ENCODE measurements at regions not wholly inside any gene's neighbourhood (a gene's known extent, or its start where the extent isn't known, plus 50 kb on each side); places are given as distances from the start of the nearest gene placed in this dataset.

DNA sequence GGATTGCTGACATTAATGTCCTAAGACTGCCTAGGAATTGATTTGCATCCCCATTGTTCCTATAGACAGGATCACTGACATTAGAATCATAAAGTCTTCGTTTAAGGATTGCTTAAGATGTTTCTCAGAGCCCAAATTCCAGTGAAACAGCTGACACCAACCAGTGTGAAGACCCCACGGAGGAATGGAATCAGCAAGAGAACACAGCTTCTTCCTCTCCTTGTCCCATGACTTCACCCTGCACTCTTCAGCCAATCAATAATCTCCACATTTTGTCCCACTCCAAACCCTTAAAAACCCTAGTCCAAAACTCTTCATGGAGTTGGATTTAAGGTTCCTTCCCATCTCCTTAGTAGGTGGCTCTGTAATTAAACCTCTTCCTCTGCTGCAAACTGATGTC lies 157.0 kb upstream of the NDUFV2 start:
- no peak for ATAC-seq

DNA sequence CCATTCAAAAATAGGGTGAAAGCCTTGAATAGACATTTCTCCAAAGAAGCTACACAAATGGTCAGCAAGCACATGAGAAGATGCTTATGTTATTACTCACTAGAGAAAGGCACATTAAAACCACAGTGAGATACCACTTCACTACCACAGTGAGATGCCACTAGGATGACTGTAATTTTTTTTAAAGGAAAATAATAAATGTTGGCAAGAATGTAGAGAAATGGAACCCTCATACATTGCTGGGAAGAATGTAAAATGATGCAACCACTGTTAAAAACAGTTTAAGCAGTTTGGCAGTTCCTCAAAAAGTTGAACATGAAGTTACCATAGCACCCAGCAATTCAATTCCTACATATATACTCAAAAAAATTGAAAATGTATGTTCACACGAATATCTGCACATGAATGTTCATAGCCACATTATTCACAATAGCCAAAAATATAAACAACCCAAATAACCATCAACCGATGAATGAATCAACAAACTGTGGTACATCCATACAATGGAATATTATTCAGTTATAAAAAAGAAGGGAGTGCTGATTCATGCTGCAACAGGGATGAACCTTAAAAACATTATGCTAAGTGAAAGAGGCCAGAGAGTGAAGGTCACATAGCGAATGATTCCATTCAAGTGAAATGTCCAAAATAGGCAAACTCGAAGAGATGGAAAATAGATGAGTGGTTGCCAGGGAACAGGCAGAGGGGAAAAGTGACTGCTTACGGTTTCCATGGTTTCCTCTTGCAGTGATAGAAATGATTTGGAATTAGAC lies 156.2 kb upstream of the NDUFV2 start:
- ATAC-seq = no peak

DNA sequence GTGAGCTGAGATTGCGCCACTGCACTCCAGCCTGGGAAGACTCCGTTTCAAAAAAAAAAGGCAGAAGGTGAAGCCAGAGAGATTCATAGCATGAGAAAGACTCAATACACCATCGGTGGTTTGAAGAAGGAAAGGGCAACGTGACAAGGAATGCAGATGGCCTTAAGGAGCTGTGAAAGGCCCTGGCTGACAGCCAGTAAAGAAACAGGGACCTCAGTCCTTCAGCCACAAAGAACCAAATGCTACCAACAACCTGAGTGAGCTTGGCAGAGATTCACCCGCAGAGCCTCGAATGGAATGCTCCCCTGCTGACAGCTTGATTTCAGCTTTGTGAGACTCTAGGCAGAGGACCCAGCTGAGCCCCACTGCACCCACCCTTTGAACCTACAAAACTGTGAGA lies 154.9 kb upstream of the NDUFV2 start:
- ATAC-seq = no peak

DNA sequence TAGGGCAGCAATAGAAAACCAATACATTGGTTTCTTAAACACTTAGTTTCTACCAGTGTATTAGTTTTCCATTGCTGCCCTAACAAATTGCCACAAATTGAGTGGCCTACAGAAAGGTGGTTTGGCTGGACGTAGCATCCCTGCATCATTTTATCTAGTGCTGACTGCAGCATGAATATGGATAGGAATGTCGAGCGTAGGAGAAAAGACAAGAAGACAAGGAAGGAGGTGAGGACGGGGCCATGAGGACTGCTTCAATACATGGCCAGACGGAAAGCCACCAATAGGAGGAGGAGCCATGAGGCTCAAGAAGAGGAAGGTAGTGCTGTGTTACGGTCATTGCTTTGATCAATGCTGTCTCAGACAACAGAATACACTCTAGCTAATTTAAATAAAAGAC lies 154.5 kb upstream of the NDUFV2 start:
- ATAC-seq = no peak

DNA sequence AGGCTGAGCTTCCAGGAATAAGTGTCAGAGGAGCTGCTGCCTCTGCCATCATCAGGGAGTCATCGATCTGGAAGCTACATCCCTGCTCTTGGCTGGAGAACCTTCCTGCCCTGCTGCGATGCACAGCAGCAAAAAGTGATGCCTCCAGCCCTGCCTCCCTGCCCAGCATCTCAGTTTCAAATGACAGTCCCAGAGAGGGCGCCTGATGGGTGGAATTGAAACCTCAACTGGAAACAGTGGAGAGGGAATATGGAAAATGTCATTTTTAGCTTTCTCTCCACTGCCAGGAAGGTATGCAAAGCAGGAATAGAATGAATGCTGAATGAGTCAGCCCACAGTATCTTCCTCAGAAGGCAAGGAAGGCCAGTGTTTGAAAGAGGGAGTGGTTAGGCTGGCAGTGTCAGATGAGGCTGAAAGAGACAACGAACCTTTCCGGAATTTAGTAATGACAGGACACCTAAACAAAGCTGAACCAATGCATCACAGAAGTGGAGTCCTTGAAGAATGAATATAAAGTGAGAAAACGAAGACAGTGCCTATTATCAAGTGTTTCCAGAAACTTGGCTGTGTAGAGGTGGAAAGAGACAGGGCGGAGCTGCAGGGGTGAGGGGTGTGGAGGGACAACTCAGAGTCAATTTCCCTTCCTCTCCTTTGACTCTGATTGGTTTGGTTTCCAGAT lies 153.9 kb upstream of the NDUFV2 start:
- ATAC-seq = no peak

DNA sequence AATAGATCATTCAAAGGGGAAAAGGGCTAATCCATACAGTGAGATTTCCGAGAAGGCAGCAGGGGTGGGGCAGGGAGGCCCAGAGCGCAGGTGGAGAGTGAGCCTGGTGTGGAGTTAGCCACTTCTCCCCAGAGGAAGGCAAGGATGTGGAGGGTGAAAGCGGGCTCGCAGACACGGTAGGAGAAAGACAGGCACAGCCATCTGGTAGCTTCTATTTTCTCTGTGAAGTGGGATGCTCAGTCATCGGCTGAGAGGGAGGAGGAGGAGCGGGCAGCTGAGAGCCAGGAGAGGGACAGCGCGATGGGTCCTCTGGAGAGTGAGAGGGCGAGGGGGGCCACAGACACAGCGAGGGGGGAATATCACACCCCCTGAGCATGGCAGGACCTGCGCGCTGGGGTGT lies 153.3 kb upstream of the NDUFV2 start:
- ATAC-seq = no peak

DNA sequence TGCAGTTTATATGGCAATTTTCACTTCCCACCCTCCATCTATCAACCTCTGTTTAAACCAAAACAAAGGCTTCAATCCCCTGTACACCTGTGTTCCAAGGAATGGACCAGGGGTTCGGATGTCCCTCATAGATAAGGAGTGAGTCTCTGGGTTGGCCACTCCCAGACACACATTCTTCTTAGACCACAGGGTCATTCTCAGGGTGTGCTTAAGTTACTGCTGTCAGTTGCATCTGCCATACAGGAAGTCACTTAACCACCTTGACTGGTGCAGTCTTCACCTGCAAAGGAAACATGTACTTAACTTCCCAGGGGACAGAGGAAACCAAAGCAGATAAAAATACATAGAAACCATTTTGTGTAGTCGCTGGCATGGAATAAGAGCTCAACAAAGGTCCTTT lies 151.0 kb upstream of the NDUFV2 start:
- no peak for ATAC-seq

DNA sequence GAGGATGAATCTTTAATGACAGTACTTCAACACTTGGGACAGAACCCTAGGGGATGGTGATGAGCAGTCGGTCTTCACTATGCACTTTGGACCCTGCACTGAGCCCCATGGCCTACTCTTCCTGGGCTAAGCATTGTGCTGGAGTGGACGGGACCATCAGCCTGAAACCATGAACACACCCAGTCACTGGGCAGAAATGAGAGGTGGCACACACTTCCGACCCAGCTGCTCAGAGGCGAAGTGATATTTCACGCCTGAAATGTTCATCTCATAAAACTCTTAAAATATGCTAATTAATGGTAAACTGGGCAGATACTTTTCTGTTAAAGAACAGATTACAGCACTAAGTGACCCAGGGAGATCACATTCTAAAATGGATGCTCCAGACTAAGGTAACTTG lies 150.3 kb upstream of the NDUFV2 start:
- no peak for ATAC-seq

DNA sequence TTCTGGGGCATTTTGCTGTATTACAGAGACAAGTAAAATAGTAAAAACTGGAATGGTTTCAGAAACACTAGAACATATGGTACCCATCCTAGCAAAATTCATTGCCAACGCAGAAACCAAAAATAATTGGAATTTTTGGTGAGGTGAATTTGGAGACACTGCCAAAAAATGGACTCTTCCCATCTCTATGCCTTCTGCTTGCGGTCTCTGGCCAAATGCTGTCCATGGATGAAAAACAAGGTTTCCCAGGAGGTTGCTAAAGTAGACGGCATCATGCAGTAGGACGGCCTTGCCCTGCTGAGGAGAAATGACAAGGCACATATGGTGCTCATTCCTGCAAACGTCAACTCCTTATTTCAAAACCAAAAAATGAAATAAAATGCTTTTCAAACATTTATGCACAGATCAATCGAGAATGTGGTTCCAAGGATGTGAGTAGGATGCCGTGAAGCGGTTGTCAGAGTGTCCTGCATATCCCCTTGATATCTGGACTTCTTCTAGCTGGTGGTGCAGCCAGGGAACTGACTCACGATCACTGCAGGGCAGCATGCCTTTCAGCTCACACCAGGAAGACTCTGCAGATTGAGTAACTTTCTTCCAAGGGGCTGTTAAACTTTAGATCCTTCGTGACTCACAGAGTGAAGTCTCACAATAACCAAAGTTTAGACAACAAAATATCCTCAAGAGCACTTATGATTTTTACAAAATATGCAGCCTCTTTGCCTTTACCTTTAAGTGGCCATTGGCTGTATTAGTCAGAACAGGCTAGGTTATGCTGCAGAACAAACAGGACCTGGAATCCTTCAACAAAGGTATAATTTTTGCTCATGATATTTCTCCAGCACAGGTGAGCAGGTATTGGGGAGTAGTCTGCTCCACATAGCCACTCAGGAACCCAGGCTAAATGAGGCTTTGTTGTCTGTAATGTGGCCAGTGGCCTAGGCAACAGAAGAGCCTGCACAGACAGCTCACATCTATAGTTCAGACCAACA lies 149.4 kb upstream of the NDUFV2 start:
- no peak for ATAC-seq

DNA sequence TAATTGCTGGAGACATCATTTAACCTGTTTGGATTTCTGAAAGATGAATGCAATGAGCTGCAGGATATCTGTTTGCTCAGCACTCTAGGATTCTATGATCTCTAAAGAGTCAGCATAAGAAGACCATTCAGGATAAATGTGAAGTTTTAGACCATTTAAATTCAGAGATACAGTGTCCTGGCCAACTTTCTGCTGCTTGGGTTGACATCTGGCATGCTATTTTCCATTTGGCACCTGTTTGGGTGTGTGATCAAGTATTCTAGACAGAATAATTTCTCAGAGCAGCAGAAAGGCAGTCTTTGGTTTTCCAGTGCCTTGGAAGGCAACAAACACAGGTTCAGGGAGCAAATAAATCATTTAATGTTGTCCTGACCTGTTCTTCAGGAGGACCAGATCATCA lies 144.8 kb upstream of the NDUFV2 start:
- no peak for ATAC-seq

DNA sequence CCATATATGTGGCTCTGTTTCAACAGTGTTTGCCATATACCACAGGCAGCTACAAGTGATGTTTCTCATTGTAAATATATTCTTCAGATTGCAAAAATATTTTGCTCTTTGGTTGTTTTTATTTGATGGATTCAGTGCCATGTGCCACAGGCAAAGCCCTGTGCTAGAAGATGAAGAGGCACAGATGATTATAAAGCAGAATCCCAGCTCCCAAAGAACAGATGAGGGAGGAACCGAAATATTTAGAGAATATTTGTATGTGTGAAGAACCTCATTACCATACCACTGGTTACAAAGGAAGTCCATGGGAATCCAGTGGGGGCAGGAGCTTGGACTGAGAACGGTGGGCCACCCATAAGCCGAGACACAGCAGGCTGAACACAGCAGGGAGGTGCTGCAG lies 143.8 kb upstream of the NDUFV2 start:
- ATAC-seq = no peak

DNA sequence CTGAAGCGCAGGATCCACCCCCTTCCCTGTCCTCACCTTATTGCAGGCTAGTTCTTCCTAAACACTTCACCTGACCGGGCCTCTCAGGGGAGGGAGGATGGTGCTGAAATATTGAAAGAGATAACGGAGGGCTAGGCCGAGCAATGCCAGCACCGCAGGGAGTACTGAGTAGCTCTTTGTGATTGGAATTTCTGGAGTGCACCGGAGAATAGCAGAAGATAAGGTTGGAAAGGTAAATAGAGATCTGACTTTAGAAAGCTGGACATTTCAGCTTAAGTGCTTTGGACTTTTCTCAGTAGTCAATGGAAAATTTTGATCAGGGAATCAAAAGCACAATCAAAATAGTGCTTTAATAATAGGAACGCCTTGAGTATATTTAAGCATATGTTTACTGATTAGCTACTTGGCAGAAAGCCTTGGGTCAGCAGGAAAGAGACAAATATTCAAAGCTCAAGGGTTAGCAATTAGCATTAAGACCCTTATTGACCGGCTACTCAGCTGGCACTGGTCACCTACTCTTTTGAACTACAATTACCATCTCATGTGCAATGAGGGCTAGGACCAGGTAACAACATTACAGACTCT lies 142.9 kb upstream of the NDUFV2 start:
- ATAC-seq = no peak

DNA sequence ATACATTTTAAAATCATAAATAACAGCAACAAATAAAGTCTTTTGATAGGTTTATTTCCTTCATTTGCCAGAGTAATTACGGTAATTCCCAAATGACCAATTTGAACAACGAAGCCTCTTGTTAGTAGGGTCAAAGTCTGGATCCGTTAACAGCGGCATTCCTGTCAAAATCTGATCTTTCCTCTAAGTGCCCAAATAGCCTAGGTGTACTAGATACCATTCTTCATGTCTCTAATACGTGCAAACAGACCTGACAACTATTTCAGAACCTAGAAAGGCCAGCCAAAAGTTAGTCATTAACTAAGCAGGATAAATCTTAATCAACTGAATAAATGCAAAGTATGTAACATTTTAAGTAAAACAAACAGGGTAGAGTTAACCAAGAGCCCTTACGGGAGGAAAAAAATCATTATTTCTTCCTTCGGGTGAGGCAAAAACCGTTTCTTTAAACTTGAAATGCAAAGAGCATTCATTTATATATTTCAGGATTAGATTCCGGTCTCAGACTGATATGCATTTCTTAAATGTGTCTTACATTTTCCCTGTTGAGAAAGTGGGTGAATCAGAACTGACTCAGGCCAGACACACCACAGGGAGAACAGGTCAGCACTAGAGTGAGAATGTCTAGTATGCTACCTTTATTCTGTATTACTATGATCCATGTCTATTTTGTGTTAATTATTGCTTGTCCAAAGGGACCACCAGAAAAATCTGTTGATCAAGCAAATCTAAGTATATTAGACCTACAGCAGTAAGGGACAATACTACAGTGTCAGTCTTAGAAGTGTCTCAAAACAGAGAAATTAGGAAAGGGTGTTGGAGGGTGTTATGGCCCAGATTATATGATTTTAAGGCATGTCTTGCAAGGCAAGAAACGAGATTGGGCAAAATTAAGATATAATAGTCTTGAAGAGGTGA lies 141.5 kb upstream of the NDUFV2 start:
- no peak for ATAC-seq

DNA sequence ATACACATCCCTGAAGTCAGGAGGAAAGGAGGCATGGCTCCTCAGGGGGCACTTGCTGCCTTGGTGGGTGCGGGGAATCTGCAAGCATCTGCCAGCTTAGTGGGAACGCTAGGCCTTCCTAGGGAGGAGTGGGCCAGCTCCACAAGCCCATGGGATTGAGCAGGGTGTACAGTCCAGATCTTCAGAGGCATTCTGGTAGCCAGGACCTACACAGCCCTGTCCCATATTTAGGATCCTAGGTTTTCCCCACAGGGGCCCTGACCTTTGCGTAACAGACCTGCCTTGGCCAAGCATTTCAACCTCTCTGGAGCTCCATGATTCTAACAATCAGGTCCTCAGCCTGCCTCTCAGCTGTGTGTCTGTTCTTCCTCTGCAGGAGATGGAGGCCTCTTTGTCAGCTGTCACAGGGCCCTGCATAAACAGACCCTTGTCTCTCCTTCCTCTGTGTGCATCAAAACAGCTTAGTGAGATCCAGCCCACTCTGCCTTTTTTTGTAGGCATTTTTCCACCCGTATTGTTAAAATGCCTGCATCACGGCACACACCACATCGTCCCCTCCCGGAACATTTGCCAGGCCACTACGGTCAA lies 140.2 kb upstream of the NDUFV2 start:
- no peak for ATAC-seq

DNA sequence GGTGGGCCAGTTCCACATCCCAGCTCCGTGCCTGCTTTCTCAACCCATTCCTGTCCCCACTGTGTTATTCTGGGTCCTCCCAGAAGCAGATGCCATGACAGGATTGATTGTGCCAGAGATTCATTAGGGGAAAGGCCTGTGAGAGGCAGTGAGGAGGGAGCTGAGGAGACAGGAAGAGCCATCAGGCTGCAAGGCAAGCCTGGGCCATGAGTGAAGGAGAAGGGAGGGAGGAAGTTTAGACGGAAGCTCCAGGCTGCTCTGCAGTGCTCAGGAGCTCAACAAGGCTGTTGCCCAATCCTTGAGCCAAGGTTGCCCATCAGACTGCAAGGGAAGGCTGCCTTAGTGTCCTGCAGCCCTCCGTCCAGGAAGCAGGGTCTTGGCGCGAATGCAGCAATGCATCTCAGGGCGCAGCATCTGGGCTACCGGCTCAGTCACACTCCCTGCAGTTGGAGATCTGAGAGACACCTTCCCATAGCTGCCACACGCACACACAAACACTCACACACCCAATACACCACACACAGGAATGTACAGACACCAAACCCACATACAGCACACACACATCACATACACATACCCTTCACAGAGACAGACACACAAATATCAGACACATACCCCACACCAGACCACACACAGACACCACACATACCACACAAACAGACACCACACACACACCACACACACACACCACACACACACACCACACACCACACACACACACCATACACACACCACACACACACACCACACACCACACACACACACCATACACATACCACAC lies 139.5 kb upstream of the NDUFV2 start:
- no peak for ATAC-seq

DNA sequence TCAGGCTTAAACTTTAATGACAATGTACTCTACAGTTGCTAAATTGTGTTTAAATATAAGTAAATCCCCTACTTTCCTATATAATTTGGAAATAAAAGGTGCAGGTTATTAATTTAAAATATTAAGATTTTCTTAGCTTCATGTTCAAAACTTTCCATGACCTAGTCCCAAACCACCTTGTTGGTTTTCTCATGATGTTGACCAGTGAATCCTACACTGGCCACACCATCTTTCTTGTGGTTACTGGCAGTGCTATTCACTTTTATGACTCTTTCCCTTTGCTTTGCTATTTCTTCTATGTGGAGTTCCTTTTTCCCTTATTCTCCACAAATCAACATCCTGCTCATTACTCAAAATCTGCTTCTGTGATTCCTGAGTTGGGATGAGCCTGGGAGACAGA lies 138.6 kb upstream of the NDUFV2 start:
- ATAC-seq = no peak

DNA sequence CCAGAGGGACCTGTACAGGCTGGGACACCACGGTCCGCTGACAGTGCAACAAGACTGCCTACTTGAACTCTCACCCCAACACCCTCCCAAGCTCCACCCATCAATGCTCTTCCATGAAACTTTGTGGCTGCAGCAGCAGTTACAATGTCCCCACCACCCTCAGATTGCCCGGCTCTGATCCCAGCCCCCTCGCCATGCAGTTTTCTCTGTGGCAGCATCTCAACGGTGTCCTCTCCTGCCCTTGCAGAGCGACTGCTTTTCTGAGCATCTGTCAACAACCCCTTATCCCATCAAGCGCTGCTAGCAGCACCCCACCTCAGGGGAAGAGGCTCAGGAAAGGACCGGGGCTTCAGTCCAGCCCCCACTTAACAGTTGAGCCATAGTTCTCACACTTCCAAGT lies 137.1 kb upstream of the NDUFV2 start:
- ATAC-seq = no peak

DNA sequence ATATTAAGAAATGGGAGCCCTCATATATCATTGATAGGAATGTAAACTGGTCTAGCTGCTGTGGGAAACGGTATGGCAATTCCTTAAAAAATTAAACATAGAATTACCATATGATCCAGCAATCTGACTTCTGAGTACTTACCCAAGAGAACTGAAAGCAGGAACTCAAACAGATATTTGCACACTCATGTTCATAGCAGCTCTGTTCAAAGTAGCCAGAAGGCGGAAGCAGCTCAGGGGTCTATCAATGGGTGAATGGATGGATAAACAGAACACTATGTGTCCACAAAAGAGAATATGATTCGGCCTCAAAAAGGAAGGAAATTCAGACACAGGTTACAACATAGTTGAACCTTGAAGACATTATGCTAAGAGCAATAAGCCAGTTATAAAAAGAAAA lies 135.7 kb upstream of the NDUFV2 start:
- ATAC-seq = no peak

DNA sequence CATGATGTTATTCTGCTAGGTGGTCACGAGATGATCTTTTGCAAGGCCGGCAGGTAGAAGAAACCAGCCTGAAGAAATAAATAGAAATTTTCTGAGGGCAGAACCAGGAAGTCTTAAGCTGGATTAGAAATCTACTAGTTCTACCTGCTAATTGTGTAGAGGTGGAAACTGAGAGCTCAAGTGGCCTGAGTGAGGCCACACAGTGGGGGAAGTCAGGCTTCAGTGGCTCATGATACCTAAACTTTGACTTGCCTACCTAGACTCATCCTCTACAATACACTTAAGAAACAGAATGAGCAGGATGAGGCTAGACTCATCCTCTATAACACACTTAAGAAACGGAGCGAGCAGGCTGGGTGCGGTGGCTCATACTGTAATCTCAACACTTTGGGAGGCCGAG lies 134.9 kb upstream of the NDUFV2 start:
- ATAC-seq = no peak

DNA sequence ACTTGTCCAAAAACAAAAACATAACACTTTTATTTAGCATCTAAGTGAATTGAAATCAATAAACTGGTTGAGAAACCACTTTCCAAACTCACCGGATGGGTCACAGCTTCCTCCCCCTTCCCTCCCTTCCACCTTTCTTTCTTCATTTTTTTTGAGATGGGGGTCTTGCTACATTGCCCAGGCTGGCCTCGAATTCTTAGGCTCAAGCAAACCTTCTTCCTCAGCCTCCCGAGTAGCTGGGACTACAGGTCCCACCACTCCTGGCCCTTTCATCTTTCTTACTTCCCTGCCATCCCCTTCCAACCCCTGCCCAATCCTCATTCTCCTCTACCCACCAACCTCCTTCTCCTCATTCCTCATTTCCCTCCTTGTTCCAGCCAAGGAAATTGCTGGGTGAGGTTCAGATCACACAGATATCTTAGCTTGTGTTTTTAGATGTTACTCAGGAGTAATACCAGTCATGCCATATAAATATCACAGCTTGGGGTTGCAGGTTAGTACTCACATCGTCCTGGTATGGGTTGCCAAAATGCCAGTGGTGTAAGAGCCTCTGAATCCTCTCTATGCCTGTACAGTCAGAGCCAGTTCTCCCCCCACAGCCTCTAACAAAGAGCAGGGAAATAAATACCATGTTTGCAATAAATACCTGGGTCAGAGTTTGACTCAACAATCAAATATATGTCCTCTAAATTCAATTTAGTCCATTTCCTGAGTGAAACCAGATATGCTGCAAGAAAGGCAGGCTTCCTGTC lies 132.7 kb upstream of the NDUFV2 start:
- no peak for ATAC-seq

Measured in activated CD4-positive, CD25-positive, alpha-beta regulatory T cell treated with anti-CD3 and anti-CD28 coated beads, Interleukin-2, amount 50 U/mL, for 24 hours (primary cell).